ENCODE measurements at regions not wholly inside any gene's neighbourhood (a gene's known extent, or its start where the extent isn't known, plus 50 kb on each side); places are given as distances from the start of the nearest gene placed in this dataset.

GRCh38 chr1:165073185-165074007 is 283.1 kb downstream of the LMX1A start:
- peak in 10 of 56 donors; percentile 9 to 66 (median 24) for DNase-seq

- peak in 1 of 56 donors; percentile 10 for DNase-seq
Observed at GRCh38 chr1:165070675-165071074, 285.8 kb downstream of the LMX1A start.

GRCh38 chr1:165069829-165070228 is 286.7 kb downstream of the LMX1A start:
- DNase-seq = peak in 32 of 56 donors; percentile 1 to 71 (median 30)

- peak in 44 of 56 donors; percentile 3 to 78 (median 40) for DNase-seq
Observed at GRCh38 chr1:165068741-165069140, 287.8 kb downstream of the LMX1A start.

- DNase-seq = no peak
Observed at GRCh38 chr1:165067829-165068228, 288.7 kb downstream of the LMX1A start.

GRCh38 chr1:165063181-165063965 is 293.1 kb downstream of the LMX1A start:
- no peak for DNase-seq

- DNase-seq = no peak
Observed at GRCh38 chr1:165062346-165062745, 294.2 kb downstream of the LMX1A start.

GRCh38 chr1:165060285-165060793 is 296.2 kb downstream of the LMX1A start:
- no peak for DNase-seq

GRCh38 chr1:165057956-165058355 is 298.6 kb downstream of the LMX1A start:
- no peak for DNase-seq

GRCh38 chr1:165056914-165057313 is 299.6 kb downstream of the LMX1A start:
- DNase-seq = no peak

- no peak for DNase-seq
Observed at GRCh38 chr1:165055581-165055980, 300.9 kb downstream of the LMX1A start.

- no peak for DNase-seq
Observed at GRCh38 chr1:165054627-165055026, 301.9 kb downstream of the LMX1A start.

GRCh38 chr1:165053351-165053750 is 303.2 kb downstream of the LMX1A start:
- no peak for DNase-seq

GRCh38 chr1:165052936-165053335 is 303.6 kb downstream of the LMX1A start:
- DNase-seq = no peak

GRCh38 chr1:165052431-165052830 is 304.1 kb downstream of the LMX1A start:
- DNase-seq = no peak

GRCh38 chr1:165050246-165050645 is 306.3 kb downstream of the LMX1A start:
- no peak for DNase-seq

GRCh38 chr1:165047994-165048393 is 308.5 kb downstream of the LMX1A start:
- peak in 2 of 56 donors; percentile 12 to 15 for DNase-seq

- DNase-seq = no peak
Observed at GRCh38 chr1:165045902-165046301, 310.6 kb downstream of the LMX1A start.

GRCh38 chr1:165040641-165041040 is 315.9 kb downstream of the LMX1A start:
- DNase-seq = no peak

- DNase-seq = no peak
Observed at GRCh38 chr1:165039996-165040395, 316.5 kb downstream of the LMX1A start.

- DNase-seq = no peak
Observed at GRCh38 chr1:165036403-165036802, 320.1 kb downstream of the LMX1A start.

GRCh38 chr1:165034136-165034809 is 322.2 kb downstream of the LMX1A start:
- no peak for DNase-seq
